Gastroesophageal sphincter (tissue), 4 donors: ENCODE measurements at regions not wholly inside any gene's neighbourhood (a gene's known extent, or its start where the extent isn't known, plus 50 kb on each side); places are given as distances from the start of the nearest gene placed in this dataset.
"Not testable (repeated sequence)": the region's sequence is repeated elsewhere in the genome, so short reads cannot be mapped to it uniquely, and the experiment has no call there.

Source experiments
- ATAC-seq: fragments of 150-250 bp; one replicate; pipeline ENCODE4 v1.9.1; 2016; ENCODE audit warnings: mild to moderate bottlenecking, moderate library complexity
- H3K27ac ChIP-seq, 4 donors: fragments of 200-600 bp; sonication (generic) in 3 of 4; 1 replicate in 3 of 4; 2 replicates in 1 of 4; pipeline ENCODE4 v1.5.1; 2016 to 2019
- H3K27me3 ChIP-seq: fragments of 200-600 bp; sonication (generic); one replicate; pipeline ENCODE4 v1.5.1; 2019
- H3K36me3 ChIP-seq, 2 donors: fragments of 200-600 bp; sonication (generic); one replicate each; pipeline ENCODE4 v1.5.1; 2019; ENCODE audit warnings: control low read depth in 1 of 2
- H3K4me1 ChIP-seq, 3 donors: fragments of 200-600 bp; sonication (generic); 1 replicate in 2 of 3; 2 replicates in 1 of 3; pipeline ENCODE4 v1.5.1; 2016 to 2019; ENCODE audit warnings: control low read depth in 2 of 3
- H3K4me3 ChIP-seq, 2 donors: fragments of 200-600 bp; sonication (generic); one replicate each; pipeline ENCODE4 v1.5.1; 2019; ENCODE audit warnings: mild to moderate bottlenecking in 1 of 2, moderate library complexity in 1 of 2
- H3K9me3 ChIP-seq, 3 donors: fragments of 200-600 bp; sonication (generic); one replicate each; pipeline ENCODE4 v1.5.1; 2017 to 2019; ENCODE audit warnings: control low read depth in 2 of 3
- EP300 ChIP-seq: sonication (generic); formaldehyde crosslinking; IDR thresholded peaks from one replicate; pipeline ENCODE4 v1.6.1; 2017; ENCODE audit warnings: antibody characterized with exemption, mild to moderate bottlenecking
- POLR2A ChIP-seq, 2 donors: fragments of 450-650 bp; IDR thresholded peaks; one replicate each; pipeline ENCODE4 v1.6.1; 2017; ENCODE audit warnings: antibody characterized with exemption in 2 of 2, mild to moderate bottlenecking in 2 of 2, moderate library complexity in 1 of 2
- POLR2AphosphoS5 ChIP-seq: sonication (generic); formaldehyde crosslinking; IDR thresholded peaks from one replicate; pipeline ENCODE4 v1.6.1; 2017; ENCODE audit warnings: antibody characterized with exemption
- WGBS, 2 donors: methylation state at CpG; one replicate each; pipeline ENCODE4 v1.1.5; 2018; ENCODE audit warnings: low coverage in 1 of 2; 5-methylcytosine and 5-hydroxymethylcytosine counted together
- TF ChIP-seq, protein P1 (sequence below), 4 experiments: fragments of 200-600 bp in 2 of 4; fragments of 450-650 bp in 2 of 4; sonication (generic) in 1 of 4; IDR thresholded peaks; one replicate each; pipeline ENCODE4 v1.5.1; 2017 to 2019; ENCODE audit warnings: antibody characterized with exemption in 4 of 4, mild to moderate bottlenecking in 2 of 4, moderate library complexity in 2 of 4

DNA sequence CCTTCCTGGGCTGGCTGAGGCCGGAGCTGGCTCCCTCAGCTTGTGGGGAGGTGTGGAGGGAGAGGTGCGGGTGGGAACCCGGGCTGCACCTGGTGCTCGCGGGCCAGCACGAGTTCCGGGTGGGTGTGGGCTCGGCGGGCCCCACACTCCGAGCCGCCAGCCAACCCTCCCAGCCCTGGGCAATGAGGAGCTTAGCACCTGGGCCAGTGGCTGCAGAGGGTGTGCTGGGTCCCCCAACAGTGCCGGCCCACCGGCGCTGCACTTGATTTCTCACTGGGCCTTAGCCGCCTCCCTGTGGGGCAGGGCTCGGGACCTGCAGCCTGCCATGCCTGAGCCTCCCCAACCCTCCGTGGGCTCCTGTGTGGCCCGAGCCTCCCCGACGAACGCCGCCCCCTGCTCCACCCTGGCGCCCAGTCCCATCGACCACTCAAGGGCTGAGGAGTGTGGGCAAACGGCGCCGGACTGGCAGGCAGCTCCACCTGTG is 182.7 kb upstream of the PAQR3 start:
- H3K27me3 ChIP-seq: no peaks in the 10 kb centered on the region
- no peaks in the 10 kb centered on the region for H3K4me1 ChIP-seq
- ATAC-seq: no peak
- peaks cover 0 to 29% (median 0%) of the 10 kb centered on the region in 3 donors for H3K9me3 ChIP-seq
- no peak overlapping the region for H3K27ac ChIP-seq
- no CpG with 5 or more reads among the region's 27 CpGs for WGBS, 2 donors
- H3K36me3 ChIP-seq: no peaks in the 10 kb centered on the region
- TF ChIP-seq EP300 (no peak), POLR2A (IDR thresholded peaks at IDR 0.05) (no peak), POLR2AphosphoS5 (no peak)
- TF ChIP-seq, protein P1, sequence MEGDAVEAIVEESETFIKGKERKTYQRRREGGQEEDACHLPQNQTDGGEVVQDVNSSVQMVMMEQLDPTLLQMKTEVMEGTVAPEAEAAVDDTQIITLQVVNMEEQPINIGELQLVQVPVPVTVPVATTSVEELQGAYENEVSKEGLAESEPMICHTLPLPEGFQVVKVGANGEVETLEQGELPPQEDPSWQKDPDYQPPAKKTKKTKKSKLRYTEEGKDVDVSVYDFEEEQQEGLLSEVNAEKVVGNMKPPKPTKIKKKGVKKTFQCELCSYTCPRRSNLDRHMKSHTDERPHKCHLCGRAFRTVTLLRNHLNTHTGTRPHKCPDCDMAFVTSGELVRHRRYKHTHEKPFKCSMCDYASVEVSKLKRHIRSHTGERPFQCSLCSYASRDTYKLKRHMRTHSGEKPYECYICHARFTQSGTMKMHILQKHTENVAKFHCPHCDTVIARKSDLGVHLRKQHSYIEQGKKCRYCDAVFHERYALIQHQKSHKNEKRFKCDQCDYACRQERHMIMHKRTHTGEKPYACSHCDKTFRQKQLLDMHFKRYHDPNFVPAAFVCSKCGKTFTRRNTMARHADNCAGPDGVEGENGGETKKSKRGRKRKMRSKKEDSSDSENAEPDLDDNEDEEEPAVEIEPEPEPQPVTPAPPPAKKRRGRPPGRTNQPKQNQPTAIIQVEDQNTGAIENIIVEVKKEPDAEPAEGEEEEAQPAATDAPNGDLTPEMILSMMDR (IDR thresholded peaks at IDR 0.05): no peak
- H3K4me3 ChIP-seq: no peak overlapping the region

DNA sequence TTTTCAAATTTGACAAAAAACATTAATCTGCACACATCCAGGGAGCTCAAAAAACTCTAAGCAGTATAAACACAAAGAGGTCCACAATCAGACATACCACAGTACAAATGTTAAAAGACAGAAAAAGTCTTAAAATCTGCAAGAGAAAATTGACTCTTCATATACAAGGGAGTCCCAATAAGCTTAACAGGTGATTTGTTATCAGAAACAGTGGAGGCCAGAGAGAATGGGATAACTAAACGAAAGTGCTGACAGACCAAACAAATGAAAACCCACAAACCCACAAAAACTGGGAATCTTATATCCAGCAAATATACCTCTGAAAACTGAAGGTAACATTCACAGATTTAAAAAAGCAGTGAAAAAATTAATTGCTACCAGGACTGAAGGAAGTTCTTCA is 182.0 kb upstream of the PAQR3 start:
- no peak for ATAC-seq
- no peak overlapping the region for H3K4me3 ChIP-seq
- H3K4me1 ChIP-seq: no peaks in the 10 kb centered on the region
- H3K27me3 ChIP-seq: no peaks in the 10 kb centered on the region
- H3K9me3 ChIP-seq: peaks cover 0 to 31% (median 0%) of the 10 kb centered on the region in 3 donors
- H3K27ac ChIP-seq: no peak overlapping the region
- no peak for TF ChIP-seq EP300
- no peak for TF ChIP-seq POLR2AphosphoS5
- TF ChIP-seq, protein P1 (IDR thresholded peaks at IDR 0.05): no peak
- TF ChIP-seq POLR2A (IDR thresholded peaks at IDR 0.05): no peak
- H3K36me3 ChIP-seq: no peaks in the 10 kb centered on the region
- 100% methylated on average over 1 of the region's 1 CpG for WGBS, 2 donors

DNA sequence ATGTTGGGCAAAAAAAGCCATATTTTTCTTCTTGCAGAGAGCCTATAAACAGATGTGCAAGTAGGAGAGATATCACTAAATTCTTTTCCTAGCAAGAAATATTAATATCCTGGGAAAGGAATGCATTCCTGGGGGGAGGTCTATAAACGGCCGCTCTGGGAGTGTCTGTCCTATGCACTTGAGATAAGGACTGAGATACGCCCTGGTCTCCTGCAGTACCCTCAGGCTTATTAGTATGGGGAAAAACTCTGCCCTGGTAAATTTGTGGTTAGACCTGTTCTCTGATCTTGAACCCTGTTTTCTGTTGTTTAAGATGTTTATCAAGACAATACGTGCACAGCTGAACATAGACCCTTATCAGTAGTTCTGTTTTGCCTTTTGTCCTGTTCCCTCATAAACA is 177.8 kb upstream of the PAQR3 start:
- not testable (repeated sequence) for H3K4me3 ChIP-seq, H3K27ac ChIP-seq, H3K36me3 ChIP-seq, ATAC-seq, H3K4me1 ChIP-seq, H3K27me3 ChIP-seq
- H3K9me3 ChIP-seq: peaks cover 0 to 21% (median 0%) of the 10 kb centered on the region in 3 donors
- 93% methylated on average over 3 to 4 of the region's 4 CpGs for WGBS, 2 donors

DNA sequence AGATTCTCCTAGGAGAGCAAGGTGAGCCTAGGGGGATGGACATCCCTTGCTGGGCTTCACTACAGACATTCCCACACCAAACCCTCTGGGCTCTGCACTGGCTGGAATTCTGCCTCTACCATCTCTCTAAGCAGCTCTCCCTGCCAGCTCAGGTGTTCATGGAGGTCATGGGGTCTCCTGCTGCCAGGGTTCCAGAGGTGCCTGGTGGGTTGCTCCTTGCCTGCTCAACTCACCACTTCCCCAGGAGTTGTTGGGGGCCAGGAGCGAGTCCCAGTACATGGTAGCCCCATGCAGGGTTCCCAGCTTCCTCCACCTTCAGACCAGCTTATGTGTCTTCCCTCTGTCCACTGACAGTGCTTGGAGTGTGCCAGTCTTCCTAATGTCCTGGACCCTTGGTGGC is 167.8 kb upstream of the PAQR3 start:
- ATAC-seq: no peak

DNA sequence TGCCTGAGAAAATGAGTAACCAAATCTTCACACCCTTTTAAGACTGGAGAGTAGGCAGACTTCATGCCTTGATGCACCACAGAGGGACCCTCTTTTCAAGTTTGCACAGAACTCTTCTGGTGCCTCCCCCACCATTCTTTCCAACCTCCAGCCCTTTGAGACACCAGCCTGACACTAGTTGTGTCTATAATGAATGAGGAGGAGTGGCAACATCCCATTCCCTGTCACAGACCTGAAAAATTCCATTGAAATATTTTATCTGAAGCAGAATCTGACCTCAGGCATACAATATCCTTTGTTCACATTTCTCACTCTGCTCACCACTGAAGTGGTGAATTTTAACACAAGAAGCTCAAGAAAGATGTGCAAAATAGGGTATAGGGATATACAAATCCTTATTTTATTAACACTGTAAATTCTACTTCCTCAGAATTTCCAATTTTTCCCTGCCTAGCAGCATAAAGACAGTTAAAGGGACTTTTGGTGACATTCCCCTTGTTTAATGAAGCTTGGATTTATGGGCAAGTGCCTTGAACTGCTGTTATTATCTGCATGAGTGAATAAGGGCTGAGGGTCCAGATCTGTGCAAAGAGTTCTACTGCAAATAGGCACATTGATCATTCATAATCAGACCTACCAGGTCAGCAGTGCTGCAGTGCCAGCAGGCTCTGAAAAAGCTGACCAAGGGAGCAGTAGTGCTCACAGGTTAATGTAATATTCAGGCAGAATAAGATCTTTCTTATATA is 149.9 kb upstream of the PAQR3 start:
- ATAC-seq: no peak

More for the DNA sequence above, 167.8 kb upstream of the PAQR3 start:
- no peaks in the 10 kb centered on the region for H3K4me1 ChIP-seq
- 100% methylated on average over 1 of the region's 1 CpG; no CpG with 5 or more reads in 1 of the 2 donors for WGBS, 2 donors
- no peak for TF ChIP-seq POLR2AphosphoS5
- TF ChIP-seq POLR2A (IDR thresholded peaks at IDR 0.05): no peak
- TF ChIP-seq, protein P1 (IDR thresholded peaks at IDR 0.05): no peak
- TF ChIP-seq EP300: no peak
- no peak overlapping the region for H3K27ac ChIP-seq
- H3K4me3 ChIP-seq: no peak overlapping the region
- no peaks in the 10 kb centered on the region for H3K9me3 ChIP-seq
- H3K27me3 ChIP-seq: no peaks in the 10 kb centered on the region
- no peaks in the 10 kb centered on the region for H3K36me3 ChIP-seq

More for the DNA sequence above, 149.9 kb upstream of the PAQR3 start:
- H3K9me3 ChIP-seq: no peaks in the 10 kb centered on the region
- H3K4me3 ChIP-seq: no peak overlapping the region
- peaks cover 0 to 6% (median 0%) of the 10 kb centered on the region in 3 donors for H3K4me1 ChIP-seq
- TF ChIP-seq POLR2AphosphoS5 (no peak), EP300 (no peak), POLR2A (IDR thresholded peaks at IDR 0.05) (no peak)
- TF ChIP-seq, protein P1 (IDR thresholded peaks at IDR 0.05): no peak
- H3K27me3 ChIP-seq: no peaks in the 10 kb centered on the region
- no peak overlapping the region for H3K27ac ChIP-seq
- H3K36me3 ChIP-seq: no peaks in the 10 kb centered on the region
